SK-N-SH treated with all-trans-retinoic acid at 6 μM for 48 hours (cell line): ENCODE measurements at regions not wholly inside any gene's neighbourhood (a gene's known extent, or its start where the extent isn't known, plus 50 kb on each side); places are given as distances from the start of the nearest gene placed in this dataset.

Source experiments
- ATAC-seq: fragments of 200-7000 bp; cut with Tn5 transposase; 3 replicates; pipeline ENCODE4 v1.9.1; 2020; ENCODE audit warnings: mild to moderate bottlenecking, moderate library complexity
- ARNTL ChIP-seq: fragments of 450-650 bp; formaldehyde crosslinking; IDR thresholded peaks from 2 replicates; pipeline ENCODE4 v1.5.0; 2020; ENCODE audit warnings: low read depth, mild to moderate bottlenecking, moderate library complexity, borderline replicate concordance
- CSDC2 ChIP-seq: fragments of 250-450 bp; sonication (Bioruptor Pico); IDR thresholded peaks from 2 replicates; pipeline ENCODE4 v1.5.0; 2020; ENCODE audit warnings: mild to moderate bottlenecking, moderate library complexity
- ISL1 ChIP-seq: fragments of 250-450 bp; sonication (Bioruptor Pico); IDR thresholded peaks from 2 replicates; pipeline ENCODE4 v2.1.2; 2022; ENCODE audit warnings: mild to moderate bottlenecking, moderate library complexity
- OSR1 ChIP-seq: fragments of 250-450 bp; sonication (Bioruptor Pico); IDR thresholded peaks from 2 replicates; pipeline ENCODE4 v1.8.0; 2022; ENCODE audit warnings: moderate library complexity, mild to moderate bottlenecking, inconsistent platforms
- PPARA ChIP-seq: fragments of 250-450 bp; sonication (Bioruptor Pico); IDR thresholded peaks from 2 replicates; pipeline ENCODE4 v1.5.0; 2020; ENCODE audit warnings: mild to moderate bottlenecking, borderline replicate concordance
- TCF4 ChIP-seq: fragments of 250-450 bp; sonication (Bioruptor Pico); IDR thresholded peaks from 2 replicates; pipeline ENCODE4 v1.8.0; 2021; ENCODE audit warnings: mild to moderate bottlenecking, moderate library complexity, borderline replicate concordance
- TOX ChIP-seq: fragments of 250-450 bp; sonication (Bioruptor Pico); IDR thresholded peaks from 2 replicates; pipeline ENCODE4 v1.8.0; 2021; ENCODE audit warnings: mild to moderate bottlenecking, moderate library complexity, borderline replicate concordance
- ZC3H10 ChIP-seq: fragments of 250-450 bp; sonication (Bioruptor Pico); IDR thresholded peaks from 2 replicates; pipeline ENCODE4 v1.5.1; 2021; ENCODE audit warnings: mild to moderate bottlenecking, moderate library complexity
- ZFP30 ChIP-seq: fragments of 450-650 bp; formaldehyde crosslinking; IDR thresholded peaks from 2 replicates; pipeline ENCODE4 v1.5.0; 2022; ENCODE audit warnings: mild to moderate bottlenecking, moderate library complexity
- ZNF565 ChIP-seq: fragments of 450-650 bp; formaldehyde crosslinking; conservative IDR thresholded peaks from 2 replicates; pipeline ENCODE4 v1.5.0; 2020; ENCODE audit warnings: low read depth, mild to moderate bottlenecking, moderate library complexity
- ZNF70 ChIP-seq: fragments of 450-650 bp; formaldehyde crosslinking; IDR thresholded peaks from 2 replicates; pipeline ENCODE4 v1.5.0; 2020; ENCODE audit warnings: mild to moderate bottlenecking, moderate library complexity
- ZNF8 ChIP-seq: fragments of 450-650 bp; formaldehyde crosslinking; IDR thresholded peaks from 2 replicates; pipeline ENCODE4 v1.5.0; 2020; ENCODE audit warnings: mild to moderate bottlenecking, moderate library complexity
- TF ChIP-seq, protein P1 (sequence below): fragments of 250-450 bp; sonication (Bioruptor Pico); IDR thresholded peaks from 2 replicates; pipeline ENCODE4 v1.5.0; 2020; ENCODE audit warnings: mild to moderate bottlenecking, moderate library complexity
- TF ChIP-seq, protein P2 (sequence below): fragments of 250-450 bp; sonication (Bioruptor Pico); IDR thresholded peaks from 2 replicates; pipeline ENCODE4 v1.8.0; 2020; ENCODE audit warnings: mild to moderate bottlenecking, moderate library complexity, borderline replicate concordance
- TF ChIP-seq, protein P3 (sequence below): fragments of 250-450 bp; sonication (Bioruptor Pico); IDR thresholded peaks from 2 replicates; pipeline ENCODE4 v1.8.0; 2021; ENCODE audit warnings: low read depth, mild to moderate bottlenecking, moderate library complexity, borderline replicate concordance
- TF ChIP-seq, protein P4 (sequence below): fragments of 250-450 bp; sonication (Bioruptor Pico); IDR thresholded peaks from 2 replicates; pipeline ENCODE4 v1.5.1; 2020; ENCODE audit warnings: low read depth, mild to moderate bottlenecking, moderate library complexity

DNA sequence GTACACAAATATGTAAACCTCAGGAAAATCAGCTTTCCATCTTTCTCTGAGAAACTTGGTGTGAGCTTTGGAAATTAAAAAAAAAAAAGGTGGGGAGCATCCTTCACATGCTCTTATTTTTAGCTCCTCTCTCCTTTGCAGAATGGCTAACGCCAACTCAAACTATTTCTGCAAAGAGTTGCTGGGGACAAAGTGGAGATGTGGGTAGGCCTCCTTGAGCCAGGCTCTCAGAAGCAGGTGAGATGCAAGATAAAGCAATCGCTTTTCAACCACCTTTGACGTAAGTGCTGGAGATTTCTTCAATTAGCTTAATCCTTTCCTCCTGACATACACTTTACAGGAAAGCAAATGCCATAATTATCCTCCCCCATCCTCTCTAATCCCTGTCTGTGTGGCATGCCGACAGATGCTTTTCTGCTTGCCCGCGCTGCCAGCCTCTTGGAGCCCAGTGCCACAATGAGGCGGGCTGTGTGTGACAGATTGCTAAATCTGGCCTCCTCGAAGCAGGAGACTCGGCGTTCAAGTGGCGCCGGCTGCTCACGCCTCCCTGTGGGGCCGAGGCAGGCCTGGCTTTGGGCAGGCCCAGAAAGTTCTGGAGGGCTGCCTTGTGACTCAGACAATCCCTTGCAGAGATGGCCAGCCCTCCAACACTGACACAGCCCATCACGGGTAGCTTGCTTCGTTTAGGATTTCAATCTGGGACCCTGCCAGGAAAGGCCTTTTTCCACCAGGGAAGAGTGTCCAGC lies 64.9 kb upstream of the SOD3 start:
- ATAC-seq = peak; percentile 84
- TF ChIP-seq TOX (CRISPR knock-in tag) (no peak), ZNF70 (CRISPR knock-in tag) (no peak), PPARA (CRISPR knock-in tag) (no peak), ISL1 (CRISPR knock-in tag) (no peak), TCF4 (CRISPR knock-in tag) (no peak), ZFP30 (CRISPR knock-in tag) (no peak), ZNF565 (CRISPR knock-in tag) (no peak), OSR1 (CRISPR knock-in tag) (no peak)
- TF ChIP-seq, protein P1, sequence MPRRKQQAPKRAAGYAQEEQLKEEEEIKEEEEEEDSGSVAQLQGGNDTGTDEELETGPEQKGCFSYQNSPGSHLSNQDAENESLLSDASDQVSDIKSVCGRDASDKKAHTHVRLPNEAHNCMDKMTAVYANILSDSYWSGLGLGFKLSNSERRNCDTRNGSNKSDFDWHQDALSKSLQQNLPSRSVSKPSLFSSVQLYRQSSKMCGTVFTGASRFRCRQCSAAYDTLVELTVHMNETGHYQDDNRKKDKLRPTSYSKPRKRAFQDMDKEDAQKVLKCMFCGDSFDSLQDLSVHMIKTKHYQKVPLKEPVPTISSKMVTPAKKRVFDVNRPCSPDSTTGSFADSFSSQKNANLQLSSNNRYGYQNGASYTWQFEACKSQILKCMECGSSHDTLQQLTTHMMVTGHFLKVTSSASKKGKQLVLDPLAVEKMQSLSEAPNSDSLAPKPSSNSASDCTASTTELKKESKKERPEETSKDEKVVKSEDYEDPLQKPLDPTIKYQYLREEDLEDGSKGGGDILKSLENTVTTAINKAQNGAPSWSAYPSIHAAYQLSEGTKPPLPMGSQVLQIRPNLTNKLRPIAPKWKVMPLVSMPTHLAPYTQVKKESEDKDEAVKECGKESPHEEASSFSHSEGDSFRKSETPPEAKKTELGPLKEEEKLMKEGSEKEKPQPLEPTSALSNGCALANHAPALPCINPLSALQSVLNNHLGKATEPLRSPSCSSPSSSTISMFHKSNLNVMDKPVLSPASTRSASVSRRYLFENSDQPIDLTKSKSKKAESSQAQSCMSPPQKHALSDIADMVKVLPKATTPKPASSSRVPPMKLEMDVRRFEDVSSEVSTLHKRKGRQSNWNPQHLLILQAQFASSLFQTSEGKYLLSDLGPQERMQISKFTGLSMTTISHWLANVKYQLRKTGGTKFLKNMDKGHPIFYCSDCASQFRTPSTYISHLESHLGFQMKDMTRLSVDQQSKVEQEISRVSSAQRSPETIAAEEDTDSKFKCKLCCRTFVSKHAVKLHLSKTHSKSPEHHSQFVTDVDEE (CRISPR knock-in tag) = no peak

DNA sequence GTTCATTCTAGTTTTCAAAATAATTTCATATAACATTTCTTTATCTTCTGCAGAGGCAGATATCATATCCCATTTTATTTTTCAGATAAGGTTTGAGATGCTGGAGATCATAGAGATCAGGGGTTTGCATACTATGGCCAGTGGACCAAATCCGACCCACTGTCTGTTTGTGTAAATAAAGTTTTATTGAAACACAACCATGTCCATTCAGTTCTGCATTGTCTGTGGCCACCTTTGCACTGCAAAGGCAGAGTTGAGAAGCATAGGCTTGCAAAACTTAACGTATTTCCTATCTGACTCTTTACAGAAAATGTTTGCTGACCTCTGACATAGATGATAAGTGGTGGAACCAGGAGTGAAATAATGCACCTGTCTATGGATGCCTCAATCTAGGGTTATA lies 63.9 kb upstream of the SOD3 start:
- no peak for ATAC-seq
- no peak for TF ChIP-seq TOX (CRISPR knock-in tag)

DNA sequence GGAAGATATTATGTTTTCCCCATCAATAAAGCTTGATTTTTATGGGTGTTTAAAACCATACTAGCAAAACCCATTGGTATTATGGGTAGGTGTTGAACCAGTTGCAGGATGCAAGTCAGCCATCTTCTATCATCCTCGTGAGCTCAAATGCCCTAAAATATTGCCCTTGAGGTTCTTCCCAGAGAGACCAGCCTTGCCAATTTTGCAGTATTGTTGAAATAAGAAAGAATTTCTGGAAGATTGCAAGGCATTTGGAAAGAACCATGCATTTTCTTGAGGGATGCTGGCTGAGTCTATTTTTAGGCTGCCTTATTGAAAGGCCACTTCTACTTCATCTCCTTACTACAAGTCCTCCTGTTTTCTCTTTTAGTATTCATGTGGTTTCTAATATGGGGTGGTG lies 60.9 kb upstream of the SOD3 start:
- ATAC-seq = no peak
- TF ChIP-seq ZNF8 (no peak), PPARA (CRISPR knock-in tag) (no peak), TCF4 (CRISPR knock-in tag) (no peak), ZC3H10 (CRISPR knock-in tag) (no peak), ZNF565 (CRISPR knock-in tag) (no peak), ARNTL (CRISPR knock-in tag) (no peak), CSDC2 (CRISPR knock-in tag) (no peak)
- TF ChIP-seq, protein P2, sequence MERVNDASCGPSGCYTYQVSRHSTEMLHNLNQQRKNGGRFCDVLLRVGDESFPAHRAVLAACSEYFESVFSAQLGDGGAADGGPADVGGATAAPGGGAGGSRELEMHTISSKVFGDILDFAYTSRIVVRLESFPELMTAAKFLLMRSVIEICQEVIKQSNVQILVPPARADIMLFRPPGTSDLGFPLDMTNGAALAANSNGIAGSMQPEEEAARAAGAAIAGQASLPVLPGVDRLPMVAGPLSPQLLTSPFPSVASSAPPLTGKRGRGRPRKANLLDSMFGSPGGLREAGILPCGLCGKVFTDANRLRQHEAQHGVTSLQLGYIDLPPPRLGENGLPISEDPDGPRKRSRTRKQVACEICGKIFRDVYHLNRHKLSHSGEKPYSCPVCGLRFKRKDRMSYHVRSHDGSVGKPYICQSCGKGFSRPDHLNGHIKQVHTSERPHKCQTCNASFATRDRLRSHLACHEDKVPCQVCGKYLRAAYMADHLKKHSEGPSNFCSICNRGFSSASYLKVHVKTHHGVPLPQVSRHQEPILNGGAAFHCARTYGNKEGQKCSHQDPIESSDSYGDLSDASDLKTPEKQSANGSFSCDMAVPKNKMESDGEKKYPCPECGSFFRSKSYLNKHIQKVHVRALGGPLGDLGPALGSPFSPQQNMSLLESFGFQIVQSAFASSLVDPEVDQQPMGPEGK (CRISPR knock-in tag) = no peak
- TF ChIP-seq, protein P1 (CRISPR knock-in tag) = no peak
- TF ChIP-seq, protein P3, sequence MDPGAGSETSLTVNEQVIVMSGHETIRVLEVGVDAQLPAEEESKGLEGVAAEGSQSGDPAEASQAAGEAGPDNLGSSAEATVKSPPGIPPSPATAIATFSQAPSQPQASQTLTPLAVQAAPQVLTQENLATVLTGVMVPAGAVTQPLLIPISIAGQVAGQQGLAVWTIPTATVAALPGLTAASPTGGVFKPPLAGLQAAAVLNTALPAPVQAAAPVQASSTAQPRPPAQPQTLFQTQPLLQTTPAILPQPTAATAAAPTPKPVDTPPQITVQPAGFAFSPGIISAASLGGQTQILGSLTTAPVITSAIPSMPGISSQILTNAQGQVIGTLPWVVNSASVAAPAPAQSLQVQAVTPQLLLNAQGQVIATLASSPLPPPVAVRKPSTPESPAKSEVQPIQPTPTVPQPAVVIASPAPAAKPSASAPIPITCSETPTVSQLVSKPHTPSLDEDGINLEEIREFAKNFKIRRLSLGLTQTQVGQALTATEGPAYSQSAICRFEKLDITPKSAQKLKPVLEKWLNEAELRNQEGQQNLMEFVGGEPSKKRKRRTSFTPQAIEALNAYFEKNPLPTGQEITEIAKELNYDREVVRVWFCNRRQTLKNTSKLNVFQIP (CRISPR knock-in tag) = no peak
- TF ChIP-seq, protein P4, sequence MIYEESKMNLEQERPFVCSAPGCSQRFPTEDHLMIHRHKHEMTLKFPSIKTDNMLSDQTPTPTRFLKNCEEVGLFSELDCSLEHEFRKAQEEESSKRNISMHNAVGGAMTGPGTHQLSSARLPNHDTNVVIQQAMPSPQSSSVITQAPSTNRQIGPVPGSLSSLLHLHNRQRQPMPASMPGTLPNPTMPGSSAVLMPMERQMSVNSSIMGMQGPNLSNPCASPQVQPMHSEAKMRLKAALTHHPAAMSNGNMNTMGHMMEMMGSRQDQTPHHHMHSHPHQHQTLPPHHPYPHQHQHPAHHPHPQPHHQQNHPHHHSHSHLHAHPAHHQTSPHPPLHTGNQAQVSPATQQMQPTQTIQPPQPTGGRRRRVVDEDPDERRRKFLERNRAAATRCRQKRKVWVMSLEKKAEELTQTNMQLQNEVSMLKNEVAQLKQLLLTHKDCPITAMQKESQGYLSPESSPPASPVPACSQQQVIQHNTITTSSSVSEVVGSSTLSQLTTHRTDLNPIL = no peak
- TF ChIP-seq, all 23 proteins: peak for 0
